HG03571 (cell line): ENCODE measurements at regions not wholly inside any gene's neighbourhood (a gene's known extent, or its start where the extent isn't known, plus 50 kb on each side); places are given as distances from the start of the nearest gene placed in this dataset.

Experiments
- ATAC-seq: cut with Tn5 transposase; IDR thresholded peaks from one replicate; pipeline ENCODE4 v1.9.1; 2021; ENCODE audit not compliant: unreplicated experiment

- no peak for ATAC-seq
Observed at GRCh38 chr14:81829447-81829846, 295.8 kb upstream of the SEL1L start.

DNA sequence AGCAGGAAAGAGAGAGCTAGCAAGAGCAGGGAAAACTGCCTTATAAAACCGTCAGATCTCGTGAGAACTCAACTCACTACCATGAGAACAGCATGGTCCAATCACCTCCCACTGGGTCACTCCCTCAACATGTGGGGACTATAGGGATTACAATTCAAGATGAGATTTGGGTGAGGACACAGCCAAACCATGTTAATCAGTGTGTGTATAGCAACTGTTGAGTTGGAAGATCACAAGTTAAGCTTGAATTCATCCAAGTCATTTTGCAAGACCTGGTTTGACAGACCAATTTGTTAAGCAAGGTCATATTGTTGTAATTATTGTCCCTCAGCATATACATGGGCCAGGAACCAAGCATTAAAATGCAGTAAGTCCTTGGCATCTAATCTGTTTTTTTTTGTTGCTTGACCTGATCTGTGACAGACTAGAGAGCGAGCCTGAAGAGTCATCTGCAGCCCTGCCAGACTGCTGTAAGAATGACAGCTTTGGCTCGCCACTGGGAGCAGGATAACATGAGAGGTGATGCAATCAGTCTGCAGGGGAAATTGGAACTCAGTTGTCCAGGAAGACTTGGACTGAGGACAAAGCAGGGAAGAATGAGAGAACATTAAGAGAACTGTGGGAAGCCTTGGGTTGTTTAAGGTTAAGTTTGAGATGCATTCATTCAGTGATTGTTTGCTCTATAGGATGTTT, 297.6 kb upstream of the SEL1L start:
- no peak for ATAC-seq

GRCh38 chr14:81834308-81834707, 300.7 kb upstream of the SEL1L start:
- no peak for ATAC-seq

DNA sequence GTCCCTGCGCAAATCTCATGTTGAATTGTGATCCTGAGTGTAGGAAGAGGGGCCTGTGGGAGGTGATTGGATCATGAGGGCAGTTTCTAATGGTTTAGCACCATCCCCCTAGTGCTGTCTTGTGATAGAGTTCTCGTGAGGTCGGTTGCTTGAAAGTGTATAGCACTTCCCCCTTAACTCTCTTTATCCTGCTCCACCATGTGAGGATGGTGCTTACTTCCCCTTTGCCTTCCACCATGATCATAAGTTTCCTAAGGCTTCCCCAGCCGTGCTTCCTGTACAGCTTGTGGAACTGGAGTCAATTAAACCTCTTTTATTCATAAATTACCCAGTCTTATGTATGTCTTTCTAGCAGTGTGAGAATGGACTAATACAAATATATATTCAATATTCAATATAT, 303.7 kb upstream of the SEL1L start:
- ATAC-seq, result no peak

GRCh38 chr14:81839056-81839455, 305.4 kb upstream of the SEL1L start:
- ATAC-seq, result no peak

DNA sequence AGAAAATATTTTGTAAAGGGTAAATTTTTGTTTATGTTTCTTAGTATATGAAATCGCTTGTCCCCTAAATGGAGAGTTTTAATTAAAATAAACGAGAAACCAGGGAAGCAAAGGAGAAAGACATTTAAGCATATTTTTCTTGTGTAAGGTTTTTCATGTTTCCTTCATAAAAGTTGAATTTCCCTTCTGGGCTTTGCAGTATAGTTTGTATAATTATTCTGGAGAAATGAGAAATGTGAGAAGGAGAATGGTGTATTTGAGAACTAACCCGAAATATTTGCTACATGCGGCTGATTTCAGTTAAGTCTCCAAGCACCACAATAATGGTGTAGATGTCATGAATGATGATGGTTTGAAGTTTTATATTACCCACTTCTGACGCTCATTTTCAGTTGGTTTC, 307.7 kb upstream of the SEL1L start:
- no peak for ATAC-seq

DNA sequence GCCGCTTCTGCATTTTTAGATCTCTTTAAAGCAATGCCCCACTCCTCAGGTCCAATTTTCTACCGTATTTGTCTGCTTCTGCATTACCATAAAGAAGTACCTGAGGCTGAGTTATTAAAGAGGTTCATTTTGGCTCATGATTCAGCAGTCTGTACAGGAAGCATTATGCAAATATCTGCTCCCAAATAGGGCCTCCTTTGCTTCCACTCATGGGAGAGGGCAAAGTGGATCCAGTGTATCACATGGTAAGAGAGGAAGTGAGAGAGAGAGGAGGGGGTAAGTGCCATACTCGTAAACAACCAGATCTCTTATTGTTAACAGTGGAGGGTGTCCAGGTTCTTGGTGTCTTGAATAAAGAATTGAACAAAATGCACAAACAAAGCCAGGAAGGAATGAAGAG, 316.1 kb upstream of the SEL1L start:
- ATAC-seq, result no peak

DNA sequence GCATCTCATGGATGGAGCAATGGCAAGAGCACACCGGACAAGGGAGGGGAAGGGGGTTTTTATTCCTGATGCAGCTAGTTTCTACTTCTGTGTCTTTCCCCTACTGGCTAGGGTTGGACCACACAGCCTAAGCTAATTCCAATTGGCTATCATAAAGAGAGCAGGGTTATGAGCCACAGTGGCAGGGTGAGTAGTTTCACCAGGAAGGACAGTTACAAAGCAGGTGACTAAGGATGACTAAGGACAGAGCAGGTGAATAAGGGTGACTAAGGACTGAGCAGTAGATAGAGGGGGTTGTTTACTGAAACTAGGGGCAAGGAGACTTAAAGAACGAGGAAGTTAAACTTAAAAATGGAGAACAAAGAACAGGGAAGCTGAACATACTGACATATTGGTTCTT, 321.4 kb upstream of the SEL1L start:
- no peak for ATAC-seq

DNA sequence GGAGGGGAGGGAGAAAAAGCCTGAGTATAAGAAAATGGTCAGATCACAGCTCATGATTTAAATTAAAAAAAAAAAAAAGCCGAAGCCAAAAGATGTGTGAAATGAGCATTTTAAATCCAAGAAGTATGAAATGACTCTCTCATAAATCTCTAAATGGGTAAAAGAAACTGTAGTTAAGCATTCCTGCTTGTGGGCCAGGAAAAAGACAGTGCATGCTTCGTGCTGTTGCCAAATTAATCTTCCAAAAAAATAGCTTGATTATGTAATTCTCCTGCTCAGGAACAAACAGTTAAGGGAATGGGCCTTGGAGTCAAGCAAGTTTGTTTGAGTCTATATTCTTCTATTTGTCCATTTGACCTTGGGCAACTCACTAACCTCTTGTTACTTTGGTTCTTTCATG, 325.4 kb upstream of the SEL1L start:
- no peak for ATAC-seq

DNA sequence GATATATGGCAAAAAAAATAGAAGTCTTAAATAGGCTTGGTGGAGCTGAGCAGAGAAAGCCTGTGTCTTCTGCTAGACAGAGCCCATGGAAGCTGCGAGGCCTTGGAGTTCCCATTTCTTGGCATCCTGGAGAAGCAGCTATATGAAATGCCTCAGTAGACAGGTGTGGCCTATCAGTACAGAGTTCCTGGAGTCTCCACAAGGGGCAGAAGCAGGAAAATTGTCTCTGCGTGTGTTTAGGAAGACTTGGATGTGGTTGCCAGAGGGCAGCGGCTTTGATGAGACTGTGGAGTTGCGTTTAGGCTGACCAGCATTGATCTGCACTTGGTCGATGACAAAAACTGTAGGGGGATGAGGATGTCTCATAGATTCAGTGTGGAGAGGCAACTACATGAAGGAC, 334.5 kb upstream of the SEL1L start:
- ATAC-seq, result no peak

DNA sequence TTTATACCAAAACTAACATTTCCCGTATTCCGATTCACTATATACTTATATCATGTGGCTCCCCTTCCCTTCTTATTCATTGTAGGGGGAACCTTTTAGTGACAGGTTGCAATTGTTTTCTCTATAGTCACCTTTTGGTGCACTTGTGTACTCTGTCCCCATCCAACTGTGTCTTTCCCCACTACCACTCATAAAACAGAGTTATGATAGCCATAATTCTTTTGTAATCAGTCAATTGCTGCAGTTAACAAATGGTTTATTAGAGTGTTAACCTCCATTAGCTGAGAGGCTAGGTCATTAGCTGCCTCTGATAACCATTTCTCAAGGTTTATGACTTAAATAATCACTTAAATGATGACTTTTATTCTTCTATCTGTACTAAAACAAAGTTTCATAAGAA, 338.1 kb upstream of the SEL1L start:
- ATAC-seq, result no peak

- ATAC-seq, result no peak
Observed at GRCh38 chr14:81884382-81884781, 350.7 kb upstream of the SEL1L start.

- no peak for ATAC-seq
Observed at GRCh38 chr14:81886588-81886987, 352.9 kb upstream of the SEL1L start.

GRCh38 chr14:81889529-81889928, 355.9 kb upstream of the SEL1L start:
- ATAC-seq, result no peak

DNA sequence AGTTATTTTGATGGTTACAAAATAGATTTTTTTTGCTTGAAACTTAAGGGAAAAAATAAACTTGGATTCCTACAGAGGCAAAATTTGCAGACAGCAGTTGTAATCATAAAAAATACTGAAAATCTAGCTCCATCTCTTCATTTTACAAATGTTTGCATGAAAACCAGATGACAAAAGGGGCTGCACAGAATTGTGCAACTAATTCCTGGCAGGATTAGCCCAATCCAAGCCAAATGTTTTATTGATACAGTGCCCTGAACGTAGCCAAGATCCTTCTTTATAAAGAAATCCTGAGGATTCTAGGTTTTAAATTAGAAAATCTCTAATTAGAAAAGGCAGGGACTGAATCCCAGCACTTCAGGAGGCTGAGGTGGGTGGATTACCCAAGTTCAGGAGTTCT, 356.4 kb upstream of the SEL1L start:
- ATAC-seq, result no peak

- no peak for ATAC-seq
Observed at GRCh38 chr14:81903477-81903876, 369.8 kb upstream of the SEL1L start.

GRCh38 chr14:81927070-81927469, 393.4 kb upstream of the SEL1L start:
- ATAC-seq, result no peak

DNA sequence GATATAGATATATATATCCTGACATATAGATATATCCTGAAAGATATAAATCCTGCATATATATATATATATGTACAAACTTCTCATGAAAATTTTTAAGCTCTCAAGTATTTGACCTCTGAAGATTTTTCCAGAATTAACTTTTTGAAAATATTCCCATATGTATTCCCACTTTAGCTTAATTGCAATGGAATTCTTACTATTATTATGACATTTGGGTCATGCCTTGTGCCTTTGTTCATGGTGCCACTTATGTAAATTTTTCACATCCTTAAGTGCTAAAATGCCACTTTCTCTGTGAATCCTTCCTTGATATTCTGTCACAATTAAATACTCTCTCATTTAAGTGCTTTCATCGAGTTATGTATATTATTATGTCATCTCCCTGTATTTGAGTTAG, 398.2 kb upstream of the SEL1L start:
- no peak for ATAC-seq

- ATAC-seq, result no peak
Observed at GRCh38 chr14:81936348-81936747, 402.7 kb upstream of the SEL1L start.

DNA sequence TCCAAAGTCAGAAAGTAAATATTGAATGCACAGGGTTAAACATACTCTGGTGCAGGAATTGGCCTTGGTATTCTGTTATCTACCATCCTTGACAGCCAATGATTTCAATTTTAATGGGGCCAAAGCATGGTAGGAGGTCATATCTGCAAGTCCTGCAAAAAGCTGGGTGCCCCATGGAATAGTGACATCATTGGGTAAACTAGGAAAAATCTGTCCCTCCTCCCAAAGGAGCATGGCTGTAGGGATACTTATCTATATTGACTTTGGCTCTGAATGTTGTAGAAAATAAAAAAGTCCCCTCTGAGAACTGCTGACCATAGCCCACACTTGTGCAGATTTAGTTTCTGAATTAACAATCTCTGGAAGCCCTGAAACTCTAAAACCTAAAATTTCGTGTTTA, 403.2 kb upstream of the SEL1L start:
- no peak for ATAC-seq

- ATAC-seq, result no peak
Observed at GRCh38 chr14:81938341-81938740, 404.7 kb upstream of the SEL1L start.

- ATAC-seq, result no peak
Observed at GRCh38 chr14:81940651-81941050, 407.0 kb upstream of the SEL1L start.

DNA sequence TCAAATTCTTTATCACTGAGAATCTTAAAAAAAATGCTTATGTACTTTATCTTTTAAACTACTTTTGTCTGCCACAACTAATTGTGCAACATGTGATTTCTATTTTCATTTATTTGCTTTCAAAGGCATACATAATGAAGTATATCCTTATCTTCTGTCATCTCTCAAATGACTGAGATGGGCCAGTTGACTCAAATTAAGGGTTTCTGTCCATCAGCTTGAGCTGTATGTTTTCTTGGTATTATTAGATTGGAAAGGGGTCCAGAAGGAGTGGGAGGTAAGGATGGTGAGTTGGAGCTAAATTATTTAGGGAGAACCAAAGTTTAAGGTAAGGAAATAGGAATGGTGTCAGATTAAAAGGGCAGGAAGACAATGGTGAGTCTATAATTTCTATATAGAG, 408.4 kb upstream of the SEL1L start:
- no peak for ATAC-seq

GRCh38 chr14:81946375-81946774, 412.7 kb upstream of the SEL1L start:
- no peak for ATAC-seq
